ENCODE measurements at regions not wholly inside any gene's neighbourhood (a gene's known extent, or its start where the extent isn't known, plus 50 kb on each side); places are given as distances from the start of the nearest gene placed in this dataset.

DNA sequence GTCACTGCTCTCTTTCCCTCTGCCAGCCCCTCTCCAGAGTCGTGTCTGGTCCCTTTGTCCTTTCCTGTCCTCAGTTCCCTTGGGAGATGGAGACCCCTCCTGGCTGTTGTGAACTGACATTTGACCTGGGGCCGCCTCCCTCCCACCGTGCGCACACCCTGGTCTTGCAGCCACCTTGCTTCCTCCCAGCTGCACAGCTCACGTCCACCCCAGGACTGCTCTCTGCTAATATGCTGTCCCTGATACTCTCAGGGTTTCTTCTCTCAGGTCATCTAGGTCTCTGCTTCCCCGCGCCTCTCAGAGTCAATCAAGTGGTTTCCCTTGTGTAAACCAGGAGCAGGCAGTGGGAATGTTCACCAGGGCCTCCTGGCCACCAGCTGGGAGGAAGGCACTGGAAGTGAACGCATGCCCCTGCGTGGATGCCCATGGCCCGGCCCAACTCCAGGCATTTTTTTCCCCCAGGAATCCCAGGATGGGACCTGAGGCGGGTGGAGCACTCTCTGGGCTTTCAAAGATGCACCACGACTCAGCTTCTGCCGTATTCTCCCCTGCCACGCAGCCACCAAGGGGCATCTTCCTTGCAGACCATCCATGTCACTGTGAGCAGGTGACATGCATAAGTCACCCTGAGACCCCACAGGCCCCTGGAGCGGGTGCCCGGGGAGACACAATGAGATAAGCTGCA is 142.4 kb downstream of the OLFM1 start:
- no peak overlapping the region for H3K4me3 ChIP-seq (ENCODE audit: low read depth, low read length)
- TF ChIP-seq, protein P1, sequence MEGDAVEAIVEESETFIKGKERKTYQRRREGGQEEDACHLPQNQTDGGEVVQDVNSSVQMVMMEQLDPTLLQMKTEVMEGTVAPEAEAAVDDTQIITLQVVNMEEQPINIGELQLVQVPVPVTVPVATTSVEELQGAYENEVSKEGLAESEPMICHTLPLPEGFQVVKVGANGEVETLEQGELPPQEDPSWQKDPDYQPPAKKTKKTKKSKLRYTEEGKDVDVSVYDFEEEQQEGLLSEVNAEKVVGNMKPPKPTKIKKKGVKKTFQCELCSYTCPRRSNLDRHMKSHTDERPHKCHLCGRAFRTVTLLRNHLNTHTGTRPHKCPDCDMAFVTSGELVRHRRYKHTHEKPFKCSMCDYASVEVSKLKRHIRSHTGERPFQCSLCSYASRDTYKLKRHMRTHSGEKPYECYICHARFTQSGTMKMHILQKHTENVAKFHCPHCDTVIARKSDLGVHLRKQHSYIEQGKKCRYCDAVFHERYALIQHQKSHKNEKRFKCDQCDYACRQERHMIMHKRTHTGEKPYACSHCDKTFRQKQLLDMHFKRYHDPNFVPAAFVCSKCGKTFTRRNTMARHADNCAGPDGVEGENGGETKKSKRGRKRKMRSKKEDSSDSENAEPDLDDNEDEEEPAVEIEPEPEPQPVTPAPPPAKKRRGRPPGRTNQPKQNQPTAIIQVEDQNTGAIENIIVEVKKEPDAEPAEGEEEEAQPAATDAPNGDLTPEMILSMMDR (IDR thresholded peaks at IDR 0.05; ENCODE audit: low read depth, low read length) = no peak

DNA sequence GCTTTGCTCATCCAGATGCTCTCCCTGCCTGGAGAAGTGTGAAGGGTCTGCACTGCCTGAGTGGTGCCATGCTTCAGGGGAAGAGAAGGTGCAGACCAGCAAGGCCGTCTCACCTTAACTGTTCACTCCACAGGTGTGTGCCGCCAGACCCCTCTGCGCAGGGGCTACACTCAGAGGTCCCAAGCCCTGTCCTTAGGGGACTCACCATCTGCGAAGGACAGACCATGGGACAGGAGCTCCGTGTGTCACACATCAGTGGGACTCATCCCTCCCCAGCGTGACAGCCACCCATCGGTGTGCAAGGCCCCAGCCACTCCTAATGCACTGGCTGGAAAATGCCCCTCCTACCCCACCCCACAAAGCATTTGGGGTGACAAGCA is 142.9 kb downstream of the OLFM1 start:
- TF ChIP-seq, protein P1 (IDR thresholded peaks at IDR 0.05; ENCODE audit: low read depth, low read length) = no peak
- no peak overlapping the region for H3K4me3 ChIP-seq (ENCODE audit: low read depth, low read length)

DNA sequence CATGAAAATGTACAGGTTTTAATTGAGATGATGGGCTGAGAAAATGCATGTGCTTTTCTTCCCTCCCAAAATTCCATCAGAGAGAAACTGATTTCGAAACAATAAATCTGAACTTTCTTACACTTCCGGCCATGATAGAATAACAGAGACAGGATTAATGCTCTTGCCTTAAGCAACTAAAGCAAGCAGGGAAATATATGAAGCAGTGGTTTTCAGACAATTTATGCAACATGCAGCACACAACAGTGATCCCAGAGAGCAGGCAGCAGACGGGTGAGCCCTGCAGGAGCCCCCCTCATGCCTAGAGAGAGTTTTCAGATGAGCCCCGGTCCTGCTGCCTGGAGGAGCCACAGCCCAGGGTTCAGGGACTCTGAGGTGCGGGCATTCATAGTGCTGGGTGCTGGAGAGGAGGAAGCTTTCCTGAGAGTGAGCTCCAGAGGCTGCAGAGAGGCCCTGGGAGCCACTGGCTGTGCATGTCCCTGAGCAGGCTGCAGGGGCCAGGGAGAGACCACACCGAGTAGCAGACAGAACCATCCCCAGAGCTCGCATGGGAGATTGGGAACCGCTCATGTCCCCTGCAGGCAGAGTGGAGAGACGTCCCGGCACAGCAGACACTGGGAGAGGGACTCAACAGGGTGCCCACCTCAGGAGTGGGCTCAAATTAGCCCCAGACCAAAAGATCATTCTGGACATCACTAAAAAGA is 143.5 kb downstream of the OLFM1 start:
- TF ChIP-seq, protein P1 (IDR thresholded peaks at IDR 0.05; ENCODE audit: low read depth, low read length) = no peak
- no peak overlapping the region for H3K4me3 ChIP-seq (ENCODE audit: low read depth, low read length)

DNA sequence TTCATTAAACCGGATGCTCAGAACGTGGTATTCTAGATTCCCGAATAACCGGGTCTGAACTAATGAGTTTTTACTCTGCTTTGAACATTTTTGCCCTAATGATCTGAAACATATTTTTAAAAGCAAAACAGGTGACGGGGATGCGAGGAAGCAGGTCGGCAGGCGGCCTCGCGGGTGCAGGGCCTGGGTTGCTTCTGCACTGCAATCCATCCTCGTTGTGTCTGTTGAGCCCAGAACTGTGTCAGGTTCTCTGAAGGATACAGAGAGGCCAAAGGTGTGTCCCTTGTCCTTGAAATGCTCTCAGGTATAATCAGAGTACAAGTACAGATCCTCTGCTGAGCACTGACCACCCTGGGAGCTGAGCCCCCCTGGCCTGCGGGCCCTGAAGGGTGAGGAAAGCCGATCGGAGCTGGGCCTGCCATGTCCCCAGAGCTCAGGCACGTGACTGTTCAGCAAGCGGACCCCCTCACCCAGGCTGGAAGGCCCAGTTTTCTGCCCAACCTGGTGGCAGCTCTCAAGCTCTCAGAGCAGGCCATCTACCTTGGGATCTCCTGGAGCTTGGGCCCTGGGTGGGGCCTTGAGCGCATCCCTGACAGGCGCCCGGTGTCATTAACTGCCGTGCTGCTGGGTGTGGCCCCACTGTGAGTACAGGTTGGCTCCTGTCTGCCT is 151.8 kb downstream of the OLFM1 start:
- H3K4me3 ChIP-seq (ENCODE audit: low read depth, low read length) = no peak overlapping the region
- TF ChIP-seq, protein P1 (IDR thresholded peaks at IDR 0.05; ENCODE audit: low read depth, low read length) = no peak

DNA sequence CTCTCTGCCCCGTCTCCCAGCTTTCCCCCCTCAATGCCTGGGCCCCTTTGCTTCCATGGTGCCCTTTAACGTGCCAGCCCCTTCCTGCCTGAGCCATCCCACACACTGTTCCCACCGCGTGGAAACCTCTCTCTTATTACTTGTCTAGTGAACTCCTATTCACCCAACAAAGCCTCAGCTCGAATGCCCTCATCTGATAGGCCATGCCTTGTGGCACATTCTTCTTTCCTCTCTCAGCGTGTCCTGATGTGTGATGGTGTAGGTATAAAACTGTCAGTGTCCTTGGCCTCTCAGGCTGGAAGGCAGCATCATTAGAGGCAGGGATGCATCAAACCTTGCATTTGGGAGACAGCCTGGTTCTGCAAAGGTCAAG is 152.3 kb downstream of the OLFM1 start:
- H3K4me3 ChIP-seq (ENCODE audit: low read depth, low read length) = no peak overlapping the region
- TF ChIP-seq, protein P1 (IDR thresholded peaks at IDR 0.05; ENCODE audit: low read depth, low read length) = no peak

DNA sequence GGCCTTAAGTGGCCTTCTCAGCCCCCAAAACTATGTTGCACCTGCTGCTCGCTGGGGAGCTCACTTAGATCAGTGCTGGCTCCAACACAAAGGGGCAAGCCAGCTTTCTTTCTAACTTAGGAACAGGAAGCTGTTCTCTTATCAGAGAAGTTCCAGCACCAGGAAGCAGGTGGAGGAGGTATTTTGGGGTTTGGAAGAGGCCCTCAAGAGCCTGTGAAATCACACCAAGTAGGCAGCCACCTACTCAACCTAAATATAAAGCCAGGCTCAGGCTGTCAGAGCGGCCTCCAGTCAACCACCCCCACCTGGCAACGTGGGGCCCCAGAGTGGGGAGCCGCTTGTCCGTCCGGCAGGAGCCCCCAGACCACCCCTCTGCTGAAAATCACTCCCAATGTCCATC is 152.8 kb downstream of the OLFM1 start:
- TF ChIP-seq, protein P1 (IDR thresholded peaks at IDR 0.05; ENCODE audit: low read depth, low read length) = no peak
- H3K4me3 ChIP-seq (ENCODE audit: low read depth, low read length) = no peak overlapping the region

DNA sequence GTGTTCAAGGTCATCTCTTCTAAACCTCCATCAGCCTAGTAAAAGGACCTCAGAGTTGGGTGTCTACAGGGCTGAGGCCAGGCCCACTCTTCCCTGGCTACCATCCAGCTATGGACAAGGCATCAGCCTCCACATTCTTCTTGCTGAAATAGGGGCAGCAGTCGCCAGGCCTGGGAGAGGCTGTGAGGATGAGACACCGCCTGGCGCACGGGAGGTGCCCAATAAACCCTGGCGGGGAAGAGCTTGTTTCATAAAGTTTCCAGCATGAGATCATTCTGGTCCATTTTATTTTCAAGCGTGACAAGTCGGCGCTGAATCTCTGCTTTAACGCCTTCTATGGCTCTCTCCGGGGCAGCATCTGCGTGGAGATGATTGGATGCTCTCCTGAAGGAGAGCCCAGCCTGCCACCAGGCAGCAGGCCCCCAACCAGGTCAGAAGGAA is 153.4 kb downstream of the OLFM1 start:
- H3K4me3 ChIP-seq (ENCODE audit: low read depth, low read length) = no peak overlapping the region
- TF ChIP-seq, protein P1 (IDR thresholded peaks at IDR 0.05; ENCODE audit: low read depth, low read length) = no peak
